ENCODE measurements at regions not wholly inside any gene's neighbourhood (a gene's known extent, or its start where the extent isn't known, plus 50 kb on each side); places are given as distances from the start of the nearest gene placed in this dataset.
"Not testable (repeated sequence)": the region's sequence is repeated elsewhere in the genome, so short reads cannot be mapped to it uniquely, and the experiment has no call there.

GRCh38 chr6:9250852-9251251, 815.5 kb upstream of the SLC35B3 start:
- H3K27ac ChIP-seq (ENCODE audit: low read length), result no peak overlapping the region
- no peak overlapping the region for H3K9ac ChIP-seq (ENCODE audit: low read depth, low read length)
- no peaks in the 10 kb centered on the region for H3K9me3 ChIP-seq (ENCODE audit: insufficient read depth, low read depth, low read length)
- H3K4me3 ChIP-seq (ENCODE audit: low read length), result no peak overlapping the region
- H3K27me3 ChIP-seq (ENCODE audit: insufficient read depth, low read length), result no peaks in the 10 kb centered on the region
- no peaks in the 10 kb centered on the region for H3K36me3 ChIP-seq (ENCODE audit: insufficient read depth, low read depth, low read length)
- no peaks in the 10 kb centered on the region for H3K4me1 ChIP-seq (ENCODE audit: insufficient read depth, low read length)

DNA sequence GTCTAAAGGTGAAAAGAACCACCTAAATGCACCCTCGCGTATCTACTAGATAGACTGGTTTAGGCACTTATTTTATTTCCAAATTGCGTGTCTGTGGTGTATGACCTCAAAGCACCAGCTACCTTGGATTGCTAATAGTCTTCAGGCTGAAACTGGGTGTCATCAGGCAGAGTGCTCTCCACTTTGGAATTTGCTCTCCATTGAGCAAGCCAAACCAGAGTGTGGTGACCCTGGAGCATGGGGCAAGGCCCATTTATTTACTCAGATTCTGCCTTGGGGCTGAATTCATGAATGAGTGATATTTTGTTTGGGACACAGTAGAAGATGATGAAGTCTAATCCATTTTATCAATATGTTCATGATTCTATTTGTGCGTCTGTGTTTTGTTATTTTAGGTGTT, 812.8 kb upstream of the SLC35B3 start:
- Histone ChIP-seq H3K36me3 (ENCODE audit: insufficient read depth, low read depth, low read length) (no peaks in the 10 kb centered on the region), H3K9ac (ENCODE audit: low read depth, low read length) (no peak overlapping the region), H3K27ac (ENCODE audit: low read length) (no peak overlapping the region), H3K27me3 (ENCODE audit: insufficient read depth, low read length) (no peaks in the 10 kb centered on the region), H3K9me3 (ENCODE audit: insufficient read depth, low read depth, low read length) (no peaks in the 10 kb centered on the region), H3K4me1 (ENCODE audit: insufficient read depth, low read length) (no peaks in the 10 kb centered on the region), H3K4me3 (ENCODE audit: low read length) (no peak overlapping the region)

- H3K27ac ChIP-seq (ENCODE audit: low read length), result no peak overlapping the region
- H3K4me3 ChIP-seq (ENCODE audit: low read length), result no peak overlapping the region
- H3K27me3 ChIP-seq (ENCODE audit: insufficient read depth, low read length), result no peaks in the 10 kb centered on the region
- no peak overlapping the region for H3K9ac ChIP-seq (ENCODE audit: low read depth, low read length)
- H3K4me1 ChIP-seq (ENCODE audit: insufficient read depth, low read length), result no peaks in the 10 kb centered on the region
- H3K36me3 ChIP-seq (ENCODE audit: insufficient read depth, low read depth, low read length), result no peaks in the 10 kb centered on the region
- no peaks in the 10 kb centered on the region for H3K9me3 ChIP-seq (ENCODE audit: insufficient read depth, low read depth, low read length)
These were observed 805.5 kb upstream of the SLC35B3 start for GRCh38 chr6:9240861-9241260.

DNA sequence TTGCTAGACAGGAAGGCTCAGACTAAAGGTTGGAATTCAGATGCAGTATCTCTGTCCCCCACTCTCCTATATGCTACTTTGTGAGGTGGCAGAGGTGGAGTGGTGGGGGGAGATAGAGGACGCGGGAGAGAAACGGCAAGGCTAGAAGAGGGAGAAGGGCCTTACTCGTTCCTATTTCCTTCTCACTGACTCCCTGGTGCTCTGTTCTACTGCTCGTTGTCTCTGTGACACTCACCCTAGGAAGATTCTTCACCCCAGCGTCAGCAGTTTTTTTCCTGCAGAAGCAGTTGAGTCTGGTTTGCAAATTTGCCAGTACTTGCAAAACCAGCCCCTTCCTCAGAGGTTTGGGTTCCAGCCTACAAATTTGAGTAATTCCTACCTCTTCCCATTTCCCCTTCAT, 801.1 kb upstream of the SLC35B3 start:
- H3K4me1 ChIP-seq (ENCODE audit: insufficient read depth, low read length), result no peaks in the 10 kb centered on the region
- H3K27ac ChIP-seq (ENCODE audit: low read length), result no peak overlapping the region
- H3K4me3 ChIP-seq (ENCODE audit: low read length), result no peak overlapping the region
- no peaks in the 10 kb centered on the region for H3K9me3 ChIP-seq (ENCODE audit: insufficient read depth, low read depth, low read length)
- H3K36me3 ChIP-seq (ENCODE audit: insufficient read depth, low read depth, low read length), result no peaks in the 10 kb centered on the region
- no peaks in the 10 kb centered on the region for H3K27me3 ChIP-seq (ENCODE audit: insufficient read depth, low read length)
- H3K9ac ChIP-seq (ENCODE audit: low read depth, low read length), result no peak overlapping the region

DNA sequence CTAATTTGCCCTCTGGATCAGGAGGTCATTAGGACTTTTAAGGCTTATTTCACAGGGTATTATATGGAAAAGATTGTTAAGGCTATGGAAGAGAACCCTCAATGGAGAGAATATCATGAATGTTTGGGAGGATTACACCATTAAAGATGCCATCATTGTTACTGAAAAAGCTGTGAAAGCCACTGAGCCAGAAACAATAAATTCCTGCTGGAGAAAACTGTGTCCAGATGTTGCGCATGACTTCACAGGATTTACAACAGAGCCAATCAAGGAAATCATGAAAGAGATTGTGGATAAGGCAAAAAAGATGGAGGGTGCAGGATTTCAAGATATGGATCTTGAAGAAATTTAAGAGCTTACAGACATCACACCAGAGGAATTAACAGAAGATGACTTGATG, 798.3 kb upstream of the SLC35B3 start:
- Histone ChIP-seq H3K27me3 (ENCODE audit: insufficient read depth, low read length) (no peaks in the 10 kb centered on the region), H3K4me1 (ENCODE audit: insufficient read depth, low read length) (no peaks in the 10 kb centered on the region), H3K9ac (ENCODE audit: low read depth, low read length) (no peak overlapping the region), H3K4me3 (ENCODE audit: low read length) (no peak overlapping the region), H3K9me3 (ENCODE audit: insufficient read depth, low read depth, low read length) (no peaks in the 10 kb centered on the region), H3K27ac (ENCODE audit: low read length) (no peak overlapping the region), H3K36me3 (ENCODE audit: insufficient read depth, low read depth, low read length) (no peaks in the 10 kb centered on the region)

DNA sequence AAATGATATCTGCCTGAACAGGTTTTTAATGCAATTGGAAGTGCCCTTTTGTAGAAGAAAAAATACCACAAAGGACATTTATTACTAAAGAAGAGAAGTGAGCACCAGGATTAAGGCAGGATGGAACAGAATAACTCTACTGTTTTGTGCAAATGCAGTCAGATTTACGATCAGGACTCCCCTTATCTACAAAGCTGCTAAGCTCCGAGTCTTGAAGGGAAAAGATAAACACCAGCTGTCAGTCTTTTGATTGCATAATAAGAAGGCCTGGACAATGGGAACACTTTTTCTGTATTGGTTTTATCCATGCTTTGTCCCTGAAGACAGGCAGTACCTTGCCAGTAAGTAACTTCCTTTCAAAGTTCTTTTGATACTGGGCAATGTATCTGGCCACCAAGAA, 797.9 kb upstream of the SLC35B3 start:
- Histone ChIP-seq H3K9ac (ENCODE audit: low read depth, low read length) (no peak overlapping the region), H3K4me3 (ENCODE audit: low read length) (no peak overlapping the region), H3K27ac (ENCODE audit: low read length) (no peak overlapping the region), H3K9me3 (ENCODE audit: insufficient read depth, low read depth, low read length) (no peaks in the 10 kb centered on the region), H3K36me3 (ENCODE audit: insufficient read depth, low read depth, low read length) (no peaks in the 10 kb centered on the region), H3K4me1 (ENCODE audit: insufficient read depth, low read length) (no peaks in the 10 kb centered on the region), H3K27me3 (ENCODE audit: insufficient read depth, low read length) (no peaks in the 10 kb centered on the region)

- H3K9ac ChIP-seq (ENCODE audit: low read depth, low read length), result no peak overlapping the region
- H3K27ac ChIP-seq (ENCODE audit: low read length), result no peak overlapping the region
- H3K4me3 ChIP-seq (ENCODE audit: low read length), result no peak overlapping the region
- no peaks in the 10 kb centered on the region for H3K4me1 ChIP-seq (ENCODE audit: insufficient read depth, low read length)
- H3K36me3 ChIP-seq (ENCODE audit: insufficient read depth, low read depth, low read length), result no peaks in the 10 kb centered on the region
- H3K9me3 ChIP-seq (ENCODE audit: insufficient read depth, low read depth, low read length), result no peaks in the 10 kb centered on the region
- H3K27me3 ChIP-seq (ENCODE audit: insufficient read depth, low read length), result no peaks in the 10 kb centered on the region
These were observed 790.1 kb upstream of the SLC35B3 start for GRCh38 chr6:9225441-9225871.

GRCh38 chr6:9224539-9224938, 789.2 kb upstream of the SLC35B3 start:
- no peak overlapping the region for H3K27ac ChIP-seq (ENCODE audit: low read length)
- no peaks in the 10 kb centered on the region for H3K4me1 ChIP-seq (ENCODE audit: insufficient read depth, low read length)
- H3K9me3 ChIP-seq (ENCODE audit: insufficient read depth, low read depth, low read length), result no peaks in the 10 kb centered on the region
- H3K9ac ChIP-seq (ENCODE audit: low read depth, low read length), result no peak overlapping the region
- no peak overlapping the region for H3K4me3 ChIP-seq (ENCODE audit: low read length)
- H3K27me3 ChIP-seq (ENCODE audit: insufficient read depth, low read length), result no peaks in the 10 kb centered on the region
- no peaks in the 10 kb centered on the region for H3K36me3 ChIP-seq (ENCODE audit: insufficient read depth, low read depth, low read length)

DNA sequence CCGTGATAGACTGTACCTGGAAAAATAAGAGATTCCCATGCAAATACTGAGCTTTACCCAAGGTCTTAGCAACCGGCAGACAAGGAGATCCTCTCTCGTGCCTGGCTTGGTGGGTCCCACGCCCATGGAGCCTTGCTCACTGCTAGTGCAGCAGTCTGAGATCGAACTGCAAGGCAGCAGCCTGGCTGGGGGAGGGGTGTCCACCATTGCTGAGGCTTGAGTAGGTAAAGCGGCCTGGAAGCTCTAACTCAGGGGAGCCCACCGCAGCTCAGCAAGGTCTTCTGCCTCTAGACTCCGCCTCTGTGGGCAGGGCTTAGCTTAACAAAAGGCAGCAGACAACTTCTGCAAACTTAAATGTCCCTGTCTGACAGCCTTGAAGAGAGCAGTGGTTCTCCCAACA, 778.4 kb upstream of the SLC35B3 start:
- H3K9ac ChIP-seq (ENCODE audit: low read depth, low read length); H3K4me3 ChIP-seq (ENCODE audit: low read length); H3K4me1 ChIP-seq (ENCODE audit: insufficient read depth, low read length); H3K36me3 ChIP-seq (ENCODE audit: insufficient read depth, low read depth, low read length); H3K27ac ChIP-seq (ENCODE audit: low read length); H3K27me3 ChIP-seq (ENCODE audit: insufficient read depth, low read length); H3K9me3 ChIP-seq (ENCODE audit: insufficient read depth, low read depth, low read length): not testable (repeated sequence)

- H3K27ac ChIP-seq (ENCODE audit: low read length), result no peak overlapping the region
- H3K9ac ChIP-seq (ENCODE audit: low read depth, low read length), result no peak overlapping the region
- H3K4me3 ChIP-seq (ENCODE audit: low read length), result no peak overlapping the region
- H3K36me3 ChIP-seq (ENCODE audit: insufficient read depth, low read depth, low read length), result no peaks in the 10 kb centered on the region
- H3K9me3 ChIP-seq (ENCODE audit: insufficient read depth, low read depth, low read length), result no peaks in the 10 kb centered on the region
- no peaks in the 10 kb centered on the region for H3K4me1 ChIP-seq (ENCODE audit: insufficient read depth, low read length)
- H3K27me3 ChIP-seq (ENCODE audit: insufficient read depth, low read length), result no peaks in the 10 kb centered on the region
These were observed 773.6 kb upstream of the SLC35B3 start for GRCh38 chr6:9208966-9209365.

- no peaks in the 10 kb centered on the region for H3K9me3 ChIP-seq (ENCODE audit: insufficient read depth, low read depth, low read length)
- no peaks in the 10 kb centered on the region for H3K27me3 ChIP-seq (ENCODE audit: insufficient read depth, low read length)
- no peaks in the 10 kb centered on the region; the same call in 1 of the 2 replicates for H3K4me1 ChIP-seq (ENCODE audit: insufficient read depth, low read length)
- H3K27ac ChIP-seq (ENCODE audit: low read length), result no peak overlapping the region
- H3K9ac ChIP-seq (ENCODE audit: low read depth, low read length), result no peak overlapping the region
- no peaks in the 10 kb centered on the region for H3K36me3 ChIP-seq (ENCODE audit: insufficient read depth, low read depth, low read length)
- H3K4me3 ChIP-seq (ENCODE audit: low read length), result no peak overlapping the region
These were observed 770.3 kb upstream of the SLC35B3 start for GRCh38 chr6:9205645-9206044.

DNA sequence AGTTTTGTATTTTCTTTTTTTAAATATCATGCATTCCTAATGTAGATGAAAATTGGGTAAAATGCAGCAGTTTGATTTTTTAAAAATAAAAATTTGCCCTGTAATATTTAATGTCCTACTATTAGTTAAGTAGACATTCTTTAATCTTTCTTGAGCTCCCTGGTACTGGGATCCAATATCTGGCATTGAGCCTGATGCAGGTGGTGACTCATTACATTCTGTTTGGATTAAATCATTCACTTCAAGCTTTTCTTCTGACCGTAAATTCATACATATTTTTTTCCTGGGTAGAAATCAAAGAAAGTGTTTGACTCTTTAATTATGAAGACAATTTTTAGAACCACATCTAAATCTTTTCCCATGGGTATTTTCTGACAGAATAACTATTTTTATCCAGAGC, 768.8 kb upstream of the SLC35B3 start:
- no peak overlapping the region for H3K27ac ChIP-seq (ENCODE audit: low read length)
- no peaks in the 10 kb centered on the region for H3K9me3 ChIP-seq (ENCODE audit: insufficient read depth, low read depth, low read length)
- no peaks in the 10 kb centered on the region for H3K27me3 ChIP-seq (ENCODE audit: insufficient read depth, low read length)
- H3K9ac ChIP-seq (ENCODE audit: low read depth, low read length), result no peak overlapping the region
- no peak overlapping the region for H3K4me3 ChIP-seq (ENCODE audit: low read length)
- H3K36me3 ChIP-seq (ENCODE audit: insufficient read depth, low read depth, low read length), result no peaks in the 10 kb centered on the region
- no peaks in the 10 kb centered on the region; the same call in 1 of the 2 replicates for H3K4me1 ChIP-seq (ENCODE audit: insufficient read depth, low read length)

GRCh38 chr6:9200712-9201111, 765.4 kb upstream of the SLC35B3 start:
- Histone ChIP-seq H3K9me3 (ENCODE audit: insufficient read depth, low read depth, low read length) (no peaks in the 10 kb centered on the region), H3K36me3 (ENCODE audit: insufficient read depth, low read depth, low read length) (no peaks in the 10 kb centered on the region), H3K9ac (ENCODE audit: low read depth, low read length) (no peak overlapping the region), H3K27ac (ENCODE audit: low read length) (no peak overlapping the region), H3K27me3 (ENCODE audit: insufficient read depth, low read length) (no peaks in the 10 kb centered on the region), H3K4me3 (ENCODE audit: low read length) (no peak overlapping the region), H3K4me1 (ENCODE audit: insufficient read depth, low read length) (no peaks in the 10 kb centered on the region; the same call in 1 of the 2 replicates)
